Nephron (organoid): ENCODE measurements at regions not wholly inside any gene's neighbourhood (a gene's known extent, or its start where the extent isn't known, plus 50 kb on each side); places are given as distances from the start of the nearest gene placed in this dataset.
A peak's percentile ranks its signal among the peaks of the same experiment; 100 is the strongest.

Experiments
- H3K27ac Mint-ChIP-seq, 3 experiments: 2 replicates each; pipeline ENCODE4 v1.8.0; 2020; ENCODE audit warnings: mixed read lengths in 3 of 3, mild to moderate bottlenecking in 2 of 3, moderate library complexity in 1 of 3
- H3K27me3 Mint-ChIP-seq: 2 replicates; pipeline ENCODE4 v1.8.0; 2021; ENCODE audit warnings: low read depth, mild to moderate bottlenecking, moderate library complexity, mixed read lengths
- H3K36me3 Mint-ChIP-seq: 2 replicates; pipeline ENCODE4 v1.8.0; 2020; ENCODE audit warnings: low read depth, mixed read lengths
- H3K4me1 Mint-ChIP-seq: 2 replicates; pipeline ENCODE4 v1.8.0; 2020; ENCODE audit warnings: mixed read lengths
- H3K4me3 Mint-ChIP-seq, 3 experiments: 2 replicates each; pipeline ENCODE4 v1.8.0; 2020; ENCODE audit warnings: mild to moderate bottlenecking in 3 of 3, mixed read lengths in 3 of 3, moderate library complexity in 2 of 3
- H3K9me3 Mint-ChIP-seq: 2 replicates; pipeline ENCODE4 v1.8.0; 2020; ENCODE audit warnings: mixed read lengths
- TF ChIP-seq, protein P1 (sequence below), 3 experiments: fragments of 200-600 bp; sonication (generic); IDR thresholded peaks; one replicate each; pipeline ENCODE4 v1.5.0; 2021; ENCODE audit warnings: antibody characterized with exemption in 3 of 3; ENCODE audit not compliant: unreplicated experiment in 3 of 3

DNA sequence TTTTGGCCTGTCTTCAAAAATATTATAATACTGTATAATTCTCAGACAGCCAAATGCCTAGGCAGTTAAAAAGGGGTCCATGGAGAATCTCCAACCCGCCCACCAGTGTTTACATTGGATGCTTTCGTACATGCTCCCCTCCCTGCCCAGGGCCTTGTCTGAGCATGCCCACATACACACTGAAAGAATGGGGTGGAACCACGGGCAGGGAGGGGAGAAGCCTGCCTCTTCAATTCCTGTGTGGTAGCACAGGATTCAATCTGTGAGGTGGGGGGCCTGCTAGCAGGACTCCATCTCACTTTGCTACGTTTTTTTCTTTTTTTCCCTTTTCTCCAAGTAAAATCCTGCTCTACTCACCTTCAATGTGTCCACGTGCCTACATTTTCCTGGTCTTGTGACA is 314.7 kb upstream of the GRAMD2B start:
- no peaks in the 10 kb centered on the region for H3K27me3 Mint-ChIP-seq
- no peaks in the 10 kb centered on the region for H3K4me1 Mint-ChIP-seq
- H3K27ac Mint-ChIP-seq = no peak overlapping the region
- TF ChIP-seq, protein P1, sequence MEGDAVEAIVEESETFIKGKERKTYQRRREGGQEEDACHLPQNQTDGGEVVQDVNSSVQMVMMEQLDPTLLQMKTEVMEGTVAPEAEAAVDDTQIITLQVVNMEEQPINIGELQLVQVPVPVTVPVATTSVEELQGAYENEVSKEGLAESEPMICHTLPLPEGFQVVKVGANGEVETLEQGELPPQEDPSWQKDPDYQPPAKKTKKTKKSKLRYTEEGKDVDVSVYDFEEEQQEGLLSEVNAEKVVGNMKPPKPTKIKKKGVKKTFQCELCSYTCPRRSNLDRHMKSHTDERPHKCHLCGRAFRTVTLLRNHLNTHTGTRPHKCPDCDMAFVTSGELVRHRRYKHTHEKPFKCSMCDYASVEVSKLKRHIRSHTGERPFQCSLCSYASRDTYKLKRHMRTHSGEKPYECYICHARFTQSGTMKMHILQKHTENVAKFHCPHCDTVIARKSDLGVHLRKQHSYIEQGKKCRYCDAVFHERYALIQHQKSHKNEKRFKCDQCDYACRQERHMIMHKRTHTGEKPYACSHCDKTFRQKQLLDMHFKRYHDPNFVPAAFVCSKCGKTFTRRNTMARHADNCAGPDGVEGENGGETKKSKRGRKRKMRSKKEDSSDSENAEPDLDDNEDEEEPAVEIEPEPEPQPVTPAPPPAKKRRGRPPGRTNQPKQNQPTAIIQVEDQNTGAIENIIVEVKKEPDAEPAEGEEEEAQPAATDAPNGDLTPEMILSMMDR (IDR thresholded peaks at IDR 0.05; ENCODE audit: unreplicated experiment in 3 of 3) = no peak
- peaks cover 5% of the 10 kb centered on the region for H3K36me3 Mint-ChIP-seq
- H3K9me3 Mint-ChIP-seq = peaks cover 10% of the 10 kb centered on the region
- no peak overlapping the region for H3K4me3 Mint-ChIP-seq

DNA sequence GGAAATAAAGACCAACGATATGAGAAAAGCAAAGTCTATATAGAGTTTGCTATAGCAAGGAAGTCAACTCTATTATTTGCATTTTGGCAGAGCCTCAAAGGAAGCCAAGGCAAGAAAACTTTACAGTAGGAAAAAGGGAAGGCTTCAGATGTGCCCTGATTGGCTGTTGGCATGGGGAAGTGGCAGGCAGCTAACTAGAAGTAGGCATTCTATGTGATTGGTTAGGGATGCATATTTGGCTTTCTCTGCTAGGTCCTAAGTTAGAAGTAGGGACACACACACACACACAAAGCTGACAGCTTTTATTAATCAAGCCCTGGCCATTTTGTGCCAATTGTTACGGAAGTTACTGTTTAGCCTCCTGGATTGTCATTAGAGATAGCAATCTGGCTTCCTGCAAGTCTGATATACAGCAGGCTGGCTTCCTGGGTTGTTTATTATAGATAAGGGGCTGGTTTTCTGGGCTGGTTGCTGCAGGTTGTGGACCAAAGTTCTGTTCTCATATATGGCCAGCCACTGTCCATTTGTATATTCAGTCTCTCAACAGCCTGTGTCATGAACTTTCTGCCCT is 308.1 kb upstream of the GRAMD2B start:
- TF ChIP-seq, protein P1 (IDR thresholded peaks at IDR 0.05; ENCODE audit: unreplicated experiment in 3 of 3) = no peak
- Mint-ChIP-seq H3K36me3 (peaks cover 9% of the 10 kb centered on the region), H3K9me3 (peaks cover 27% of the 10 kb centered on the region), H3K27me3 (no peaks in the 10 kb centered on the region), H3K4me1 (peaks cover 7% of the 10 kb centered on the region), H3K27ac (peak overlapping the region in 1 of 3 experiments; percentile 40), H3K4me3 (no peak overlapping the region)

DNA sequence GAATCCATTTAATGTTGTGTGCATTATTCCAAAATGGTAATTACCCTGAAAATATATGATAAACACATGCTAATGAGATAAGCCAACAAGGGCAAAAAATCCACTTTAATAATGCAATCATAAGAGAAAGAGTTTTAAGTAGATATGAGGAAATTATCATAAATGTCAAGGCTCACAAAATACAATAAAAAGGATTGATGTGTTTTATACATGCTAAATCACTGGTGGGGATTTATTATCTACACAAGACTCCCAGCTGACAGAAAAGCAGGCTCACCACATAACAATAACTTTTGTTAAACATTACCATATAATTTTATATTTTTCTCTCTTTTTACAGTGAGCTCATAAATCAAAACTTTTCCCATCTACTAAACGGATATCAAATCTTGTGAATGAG is 306.2 kb upstream of the GRAMD2B start:
- Mint-ChIP-seq H3K36me3 (peaks cover 9% of the 10 kb centered on the region), H3K4me1 (peaks cover 7% of the 10 kb centered on the region), H3K27ac (peak overlapping the region in 1 of 3 experiments; percentile 58), H3K27me3 (no peaks in the 10 kb centered on the region), H3K4me3 (no peak overlapping the region), H3K9me3 (peaks cover 24% of the 10 kb centered on the region)
- TF ChIP-seq, protein P1 (IDR thresholded peaks at IDR 0.05; ENCODE audit: unreplicated experiment in 3 of 3) = no peak

DNA sequence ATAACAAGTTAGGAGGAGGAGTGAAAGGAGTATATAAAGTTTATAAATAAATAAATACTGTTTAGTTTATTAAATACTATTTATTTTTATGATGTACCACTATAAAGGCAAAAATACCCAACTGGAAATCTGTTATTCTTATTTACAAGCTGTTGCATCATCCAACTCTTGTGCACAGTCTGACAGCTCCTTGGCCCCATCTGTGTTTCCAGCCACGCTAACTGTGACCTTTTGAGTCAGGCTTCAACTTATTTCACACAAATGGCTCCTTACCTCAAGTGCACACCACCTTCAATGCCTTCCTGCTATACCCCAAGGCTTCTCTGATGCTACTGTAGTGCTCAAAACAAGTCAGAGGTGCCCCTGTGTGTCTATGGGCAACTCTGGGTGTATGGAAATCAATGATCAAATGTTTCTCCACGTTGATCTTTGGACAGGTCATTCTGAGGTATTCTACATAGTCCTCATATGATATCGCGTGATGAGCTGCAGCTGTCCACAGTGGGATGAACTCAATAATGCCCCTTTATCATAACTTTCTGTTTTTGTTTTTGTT is 303.2 kb upstream of the GRAMD2B start:
- no peaks in the 10 kb centered on the region for H3K27me3 Mint-ChIP-seq
- H3K27ac Mint-ChIP-seq = no peak overlapping the region
- H3K9me3 Mint-ChIP-seq = peaks cover 5% of the 10 kb centered on the region
- no peaks in the 10 kb centered on the region for H3K36me3 Mint-ChIP-seq
- TF ChIP-seq, protein P1 (IDR thresholded peaks at IDR 0.05; ENCODE audit: unreplicated experiment in 3 of 3) = no peak
- H3K4me1 Mint-ChIP-seq = peaks cover 23% of the 10 kb centered on the region
- no peak overlapping the region for H3K4me3 Mint-ChIP-seq

DNA sequence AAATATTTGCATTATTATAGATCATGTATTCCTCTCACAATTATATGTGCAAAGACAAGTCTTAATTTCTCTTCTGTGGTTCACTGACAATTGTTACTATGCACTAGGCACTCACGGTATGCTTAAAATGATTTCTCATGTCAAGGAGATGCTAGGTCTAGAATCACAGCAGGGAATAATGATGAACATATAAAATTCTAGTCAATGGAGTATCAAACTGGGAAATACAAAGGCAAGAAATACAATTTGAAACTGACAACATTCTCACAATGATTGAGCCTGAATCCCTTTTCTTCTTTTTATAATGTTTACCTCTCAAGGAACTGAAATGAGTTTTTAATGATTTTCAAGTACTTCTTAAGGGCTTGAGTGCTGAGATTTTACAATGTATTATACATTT is 302.3 kb upstream of the GRAMD2B start:
- TF ChIP-seq, protein P1 (IDR thresholded peaks at IDR 0.05; ENCODE audit: unreplicated experiment in 3 of 3) = no peak
- Mint-ChIP-seq H3K9me3 (no peaks in the 10 kb centered on the region), H3K4me1 (peaks cover 29% of the 10 kb centered on the region), H3K4me3 (no peak overlapping the region), H3K27ac (no peak overlapping the region), H3K36me3 (no peaks in the 10 kb centered on the region), H3K27me3 (no peaks in the 10 kb centered on the region)

DNA sequence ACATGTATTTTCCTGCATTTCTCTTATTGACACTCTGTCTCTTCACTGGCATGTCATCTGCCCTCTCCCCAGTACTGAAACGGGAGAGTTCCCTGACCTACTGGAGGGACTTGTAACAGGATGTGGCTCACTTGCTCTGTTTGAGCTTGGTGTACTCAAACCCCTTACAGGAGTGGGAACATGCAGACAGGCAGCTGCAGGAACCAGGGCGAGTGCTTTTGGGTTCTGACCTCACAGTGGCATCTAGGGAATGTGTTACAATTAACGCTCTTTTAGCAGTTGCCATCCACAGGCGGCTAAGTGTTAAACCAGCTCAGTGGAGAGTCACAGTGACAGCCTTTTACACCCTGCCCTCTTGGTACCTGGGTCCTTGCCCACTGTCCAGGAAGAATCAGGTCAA is 300.3 kb upstream of the GRAMD2B start:
- TF ChIP-seq, protein P1 (IDR thresholded peaks at IDR 0.05; ENCODE audit: unreplicated experiment in 3 of 3) = no peak
- Mint-ChIP-seq H3K27me3 (no peaks in the 10 kb centered on the region), H3K9me3 (no peaks in the 10 kb centered on the region), H3K4me1 (peaks cover 33% of the 10 kb centered on the region), H3K4me3 (no peak overlapping the region), H3K27ac (no peak overlapping the region), H3K36me3 (no peaks in the 10 kb centered on the region)
